GM23338 (cell line): ENCODE measurements at regions not wholly inside any gene's neighbourhood (a gene's known extent, or its start where the extent isn't known, plus 50 kb on each side); places are given as distances from the start of the nearest gene placed in this dataset.

ENCODE experiments used
- ATAC-seq: fragments of 200-7000 bp; cut with Tn5 transposase; 3 replicates; pipeline ENCODE4 v1.9.1; 2020
- DNase-seq: peaks from one replicate; pipeline ENCODE4 v3.0.0-alpha.2; 2015; ENCODE audit warnings: low spot score
- H2AFZ ChIP-seq: fragments of 200-600 bp; sonication (generic); 2 replicates; pipeline ENCODE4 v1.8.0; 2016; ENCODE audit warnings: antibody characterized with exemption, mild to moderate bottlenecking, moderate library complexity
- H3F3A ChIP-seq: fragments of 200-600 bp; sonication (generic); replicated peaks from 2 replicates; pipeline ENCODE4 v1.8.0; 2017; ENCODE audit warnings: antibody characterized with exemption, mixed run types, low read depth
- H3K27ac ChIP-seq: fragments of 200-600 bp; sonication (generic); 2 replicates; pipeline ENCODE4 v1.6.1; 2016; ENCODE audit warnings: low read depth
- H3K27me3 ChIP-seq: fragments of 200-600 bp; sonication (generic); 2 replicates; pipeline ENCODE4 v1.8.0; 2016; ENCODE audit warnings: mild to moderate bottlenecking, mixed run types, moderate library complexity; ENCODE audit not compliant: insufficient read depth
- H3K36me3 ChIP-seq: fragments of 200-600 bp; sonication (generic); 2 replicates; pipeline ENCODE4 v1.8.0; 2016; ENCODE audit warnings: mild to moderate bottlenecking; ENCODE audit not compliant: insufficient read depth
- H3K4me1 ChIP-seq: fragments of 200-600 bp; sonication (generic); 2 replicates; pipeline ENCODE4 v1.8.0; 2016; ENCODE audit warnings: mild to moderate bottlenecking, moderate library complexity; ENCODE audit not compliant: insufficient read depth
- H3K4me2 ChIP-seq: fragments of 200-600 bp; sonication (generic); 2 replicates; pipeline ENCODE4 v1.7.1; 2017; ENCODE audit warnings: mixed run types
- H3K4me3 ChIP-seq: fragments of 200-600 bp; sonication (generic); 2 replicates; pipeline ENCODE4 v1.6.1; 2016; ENCODE audit warnings: mixed run types
- H3K79me2 ChIP-seq: fragments of 200-600 bp; sonication (generic); replicated peaks from 2 replicates; pipeline ENCODE4 v1.8.0; 2017; ENCODE audit warnings: mild to moderate bottlenecking; ENCODE audit not compliant: insufficient read depth
- H3K9me2 ChIP-seq: fragments of 200-600 bp; sonication (generic); 2 replicates; pipeline ENCODE4 v1.8.0; 2017; ENCODE audit not compliant: insufficient read depth
- H4K20me1 ChIP-seq: fragments of 200-600 bp; sonication (generic); replicated peaks from 2 replicates; pipeline ENCODE4 v1.8.0; 2017; ENCODE audit warnings: mild to moderate bottlenecking; ENCODE audit not compliant: insufficient read depth
- H3K27ac Mint-ChIP-seq: 2 replicates; pipeline ENCODE4 v1.8.0; 2020; ENCODE audit warnings: inconsistent platforms, mild to moderate bottlenecking, moderate library complexity, mixed read lengths
- H3K27me3 Mint-ChIP-seq: 3 replicates; pipeline ENCODE4 v1.8.0; 2022; ENCODE audit warnings: low read depth, mild to moderate bottlenecking, moderate library complexity, mixed read lengths, inconsistent platforms; ENCODE audit not compliant: insufficient read depth, poor library complexity
- H3K36me3 Mint-ChIP-seq: 3 replicates; pipeline ENCODE4 v1.8.0; 2021; ENCODE audit warnings: low read depth, mild to moderate bottlenecking, inconsistent platforms, moderate library complexity, mixed read lengths
- H3K4me1 Mint-ChIP-seq: 3 replicates; pipeline ENCODE4 v1.8.0; 2020; ENCODE audit warnings: mild to moderate bottlenecking, inconsistent platforms, mixed read lengths
- H3K4me3 Mint-ChIP-seq: 3 replicates; pipeline ENCODE4 v1.8.0; 2021; ENCODE audit warnings: moderate library complexity, mild to moderate bottlenecking, inconsistent platforms, mixed read lengths
- H3K9me3 Mint-ChIP-seq: 3 replicates; pipeline ENCODE4 v1.8.0; 2020; ENCODE audit warnings: moderate library complexity, mild to moderate bottlenecking, inconsistent platforms, mixed read lengths
- CREB1 ChIP-seq: fragments of 250-450 bp; sonication (Bioruptor Pico); IDR thresholded peaks from 2 replicates; pipeline ENCODE4 v1.5.0; 2020; ENCODE audit warnings: low read depth, mild to moderate bottlenecking, moderate library complexity
- CTCF ChIP-seq, 2 experiments: fragments of 200-600 bp in 1 of 2; sonication (generic) in 1 of 2; conservative IDR thresholded peaks; 2 replicates each; pipeline versions ENCODE4 v1.5.1 to v1.6.1; 2016 to 2017; ENCODE audit warnings: antibody characterized with exemption in 2 of 2, low read depth in 2 of 2, mild to moderate bottlenecking in 2 of 2, moderate library complexity in 1 of 2
- EZH2 ChIP-seq: fragments of 200-600 bp; sonication (generic); IDR thresholded peaks from one replicate; pipeline ENCODE4 v1.8.0; 2017; ENCODE audit warnings: antibody characterized with exemption, mild to moderate bottlenecking, low read depth; ENCODE audit not compliant: unreplicated experiment
- EZH2phosphoT487 ChIP-seq: fragments of 200-600 bp; sonication (generic); IDR thresholded peaks from one replicate; pipeline ENCODE4 v1.8.1; 2018; ENCODE audit warnings: antibody characterized with exemption; ENCODE audit not compliant: unreplicated experiment
- JUNB ChIP-seq: IDR thresholded peaks from one replicate; pipeline ENCODE4 v1.6.1; 2016; ENCODE audit warnings: antibody characterized with exemption; ENCODE audit not compliant: unreplicated experiment
- POLR2AphosphoS5 ChIP-seq: IDR thresholded peaks from 2 replicates; pipeline ENCODE4 v1.6.1; 2016; ENCODE audit warnings: antibody characterized with exemption, low read depth
- STAT1 ChIP-seq: IDR thresholded peaks from one replicate; pipeline ENCODE4 v1.6.1; 2016; ENCODE audit warnings: antibody characterized with exemption; ENCODE audit not compliant: unreplicated experiment
- ZNF114 ChIP-seq: fragments of 250-450 bp; sonication (Bioruptor Pico); IDR thresholded peaks from 2 replicates; pipeline ENCODE4 v1.5.0; 2020; ENCODE audit warnings: mild to moderate bottlenecking, moderate library complexity
- ZNF331 ChIP-seq: fragments of 250-450 bp; sonication (Bioruptor Pico); IDR thresholded peaks from 2 replicates; pipeline ENCODE4 v1.5.0; 2020; ENCODE audit warnings: low read depth, mild to moderate bottlenecking, moderate library complexity
- TF ChIP-seq, protein P1 (sequence below): IDR thresholded peaks from one replicate; pipeline ENCODE4 v1.6.1; 2018; ENCODE audit warnings: antibody characterized with exemption; ENCODE audit not compliant: unreplicated experiment

- H3K27me3 Mint-ChIP-seq: peaks cover 3% of the 10 kb centered on the region
- no peak overlapping the region for H3K27ac Mint-ChIP-seq
- H3K27me3 ChIP-seq: no peaks in the 10 kb centered on the region
- no peak overlapping the region for H3K4me3 Mint-ChIP-seq
- no peaks in the 10 kb centered on the region for H3K4me1 ChIP-seq
- H3K4me2 ChIP-seq: no peak overlapping the region
- ATAC-seq (peak; percentile 67), DNase-seq (peak; percentile 79)
- no peaks in the 10 kb centered on the region for H3K79me2 ChIP-seq
- H2AFZ ChIP-seq: no peak overlapping the region
- H3K27ac ChIP-seq: no peak overlapping the region
- H3F3A ChIP-seq: no peaks in the 10 kb centered on the region
- H3K36me3 ChIP-seq: no peaks in the 10 kb centered on the region
- TF ChIP-seq, protein P1, sequence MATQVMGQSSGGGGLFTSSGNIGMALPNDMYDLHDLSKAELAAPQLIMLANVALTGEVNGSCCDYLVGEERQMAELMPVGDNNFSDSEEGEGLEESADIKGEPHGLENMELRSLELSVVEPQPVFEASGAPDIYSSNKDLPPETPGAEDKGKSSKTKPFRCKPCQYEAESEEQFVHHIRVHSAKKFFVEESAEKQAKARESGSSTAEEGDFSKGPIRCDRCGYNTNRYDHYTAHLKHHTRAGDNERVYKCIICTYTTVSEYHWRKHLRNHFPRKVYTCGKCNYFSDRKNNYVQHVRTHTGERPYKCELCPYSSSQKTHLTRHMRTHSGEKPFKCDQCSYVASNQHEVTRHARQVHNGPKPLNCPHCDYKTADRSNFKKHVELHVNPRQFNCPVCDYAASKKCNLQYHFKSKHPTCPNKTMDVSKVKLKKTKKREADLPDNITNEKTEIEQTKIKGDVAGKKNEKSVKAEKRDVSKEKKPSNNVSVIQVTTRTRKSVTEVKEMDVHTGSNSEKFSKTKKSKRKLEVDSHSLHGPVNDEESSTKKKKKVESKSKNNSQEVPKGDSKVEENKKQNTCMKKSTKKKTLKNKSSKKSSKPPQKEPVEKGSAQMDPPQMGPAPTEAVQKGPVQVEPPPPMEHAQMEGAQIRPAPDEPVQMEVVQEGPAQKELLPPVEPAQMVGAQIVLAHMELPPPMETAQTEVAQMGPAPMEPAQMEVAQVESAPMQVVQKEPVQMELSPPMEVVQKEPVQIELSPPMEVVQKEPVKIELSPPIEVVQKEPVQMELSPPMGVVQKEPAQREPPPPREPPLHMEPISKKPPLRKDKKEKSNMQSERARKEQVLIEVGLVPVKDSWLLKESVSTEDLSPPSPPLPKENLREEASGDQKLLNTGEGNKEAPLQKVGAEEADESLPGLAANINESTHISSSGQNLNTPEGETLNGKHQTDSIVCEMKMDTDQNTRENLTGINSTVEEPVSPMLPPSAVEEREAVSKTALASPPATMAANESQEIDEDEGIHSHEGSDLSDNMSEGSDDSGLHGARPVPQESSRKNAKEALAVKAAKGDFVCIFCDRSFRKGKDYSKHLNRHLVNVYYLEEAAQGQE: no peak
- TF ChIP-seq POLR2AphosphoS5 (no peak), CTCF (conservative IDR thresholded peaks at IDR 0.05; ENCODE audit: low read depth in 2 of 2) (peak; percentile 80 to 86)
- H3K36me3 Mint-ChIP-seq: no peaks in the 10 kb centered on the region
- no peaks in the 10 kb centered on the region for H3K9me2 ChIP-seq
- H3K4me1 Mint-ChIP-seq: no peaks in the 10 kb centered on the region
- H4K20me1 ChIP-seq: no peaks in the 10 kb centered on the region
- H3K9me3 Mint-ChIP-seq: no peaks in the 10 kb centered on the region
- H3K4me3 ChIP-seq: no peak overlapping the region
Measured at GRCh38 chr6:99746261-99746895, 139.7 kb downstream of the PRDM13 start.

DNA sequence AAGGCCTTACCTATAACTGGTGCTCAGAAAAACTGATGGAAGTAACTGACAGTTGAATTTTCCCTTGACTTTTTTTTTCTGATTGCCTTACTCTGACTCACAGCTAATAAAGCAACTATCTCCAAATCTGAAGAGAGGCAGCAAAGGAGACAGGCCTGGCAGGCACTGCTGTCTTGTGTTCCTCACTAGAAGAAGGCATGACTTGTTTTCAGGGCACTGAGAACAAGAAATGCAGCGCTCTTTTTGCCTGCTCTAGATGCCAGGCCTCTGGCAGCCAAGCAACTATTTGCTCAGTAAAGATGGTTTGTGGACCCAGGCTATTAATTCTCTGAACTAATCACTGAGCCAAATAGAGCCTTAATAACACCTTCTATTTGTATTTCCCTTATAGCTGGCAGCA, 155.1 kb downstream of the PRDM13 start:
- H3K79me2 ChIP-seq: no peaks in the 10 kb centered on the region
- Mint-ChIP-seq H3K27ac (no peak overlapping the region), H3K27me3 (no peaks in the 10 kb centered on the region), H3K9me3 (no peaks in the 10 kb centered on the region), H3K4me3 (no peak overlapping the region), H3K4me1 (no peaks in the 10 kb centered on the region), H3K36me3 (no peaks in the 10 kb centered on the region)
- H3K4me1 ChIP-seq: no peaks in the 10 kb centered on the region
- H3K27me3 ChIP-seq: no peaks in the 10 kb centered on the region
- no peaks in the 10 kb centered on the region for H3F3A ChIP-seq
- H3K27ac ChIP-seq: no peak overlapping the region
- DNase-seq (no peak), ATAC-seq (no peak)
- H3K9me2 ChIP-seq: no peaks in the 10 kb centered on the region; the same call in 1 of the 2 replicates
- TF ChIP-seq CTCF (conservative IDR thresholded peaks at IDR 0.05; ENCODE audit: low read depth in 2 of 2) (no peak), POLR2AphosphoS5 (no peak), EZH2phosphoT487 (no peak), ZNF331 (CRISPR knock-in tag) (no peak), STAT1 (no peak), CREB1 (no peak), EZH2 (no peak), JUNB (no peak), ZNF114 (CRISPR knock-in tag) (no peak)
- TF ChIP-seq, protein P1: no peak
- H2AFZ ChIP-seq: no peak overlapping the region
- H3K36me3 ChIP-seq: no peaks in the 10 kb centered on the region
- H4K20me1 ChIP-seq: no peaks in the 10 kb centered on the region
- no peak overlapping the region for H3K4me3 ChIP-seq
- H3K4me2 ChIP-seq: no peak overlapping the region
